Tongue (tissue), 1 donor: ENCODE measurements at regions not wholly inside any gene's neighbourhood (a gene's known extent, or its start where the extent isn't known, plus 50 kb on each side); places are given as distances from the start of the nearest gene placed in this dataset.

Experiments
- DNase-seq: peaks from one replicate; pipeline ENCODE4 v3.0.0-alpha.2; 2015

DNA sequence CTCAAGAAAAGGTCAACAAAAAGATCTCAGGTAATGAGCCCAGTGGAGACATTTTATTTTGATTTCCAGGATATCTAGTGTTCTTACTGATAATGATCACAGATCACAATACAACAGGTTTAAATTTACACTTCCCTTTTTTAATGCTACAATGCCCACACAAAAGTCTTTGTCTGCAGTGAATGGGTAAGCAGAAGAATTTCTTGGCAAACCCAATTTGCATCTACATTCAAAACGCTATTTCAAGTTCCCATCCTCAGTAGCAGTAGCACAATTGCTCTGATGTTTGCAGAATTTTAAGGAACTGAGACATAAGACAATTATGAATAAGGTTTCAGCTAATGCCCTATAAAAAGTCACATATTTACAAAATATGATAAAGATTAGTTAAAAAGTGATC lies 929.4 kb upstream of the PIK3C3 start:
- no peak for DNase-seq

DNA sequence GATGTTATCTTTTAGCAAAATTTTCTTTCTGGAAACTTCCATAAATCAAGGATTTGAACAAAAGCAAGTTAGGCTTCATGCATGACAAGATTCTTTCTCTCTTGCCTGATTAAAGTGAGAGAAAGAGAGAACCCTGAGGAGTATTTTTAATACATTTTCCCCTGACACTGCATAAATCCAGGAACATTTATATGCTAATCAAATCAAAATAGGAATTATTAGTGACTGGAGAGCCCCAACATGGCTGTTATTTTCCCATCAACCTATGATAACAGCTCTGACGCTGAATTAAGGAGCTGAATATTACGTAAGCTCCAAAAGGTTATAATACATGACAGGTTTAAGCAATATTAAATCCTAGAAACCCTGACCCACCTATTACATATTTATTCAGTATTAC lies 930.2 kb upstream of the PIK3C3 start:
- DNase-seq, result no peak

- peak; percentile 2 for DNase-seq
Measured at GRCh38 chr18:41022484-41022883, 932.5 kb upstream of the PIK3C3 start.

DNA sequence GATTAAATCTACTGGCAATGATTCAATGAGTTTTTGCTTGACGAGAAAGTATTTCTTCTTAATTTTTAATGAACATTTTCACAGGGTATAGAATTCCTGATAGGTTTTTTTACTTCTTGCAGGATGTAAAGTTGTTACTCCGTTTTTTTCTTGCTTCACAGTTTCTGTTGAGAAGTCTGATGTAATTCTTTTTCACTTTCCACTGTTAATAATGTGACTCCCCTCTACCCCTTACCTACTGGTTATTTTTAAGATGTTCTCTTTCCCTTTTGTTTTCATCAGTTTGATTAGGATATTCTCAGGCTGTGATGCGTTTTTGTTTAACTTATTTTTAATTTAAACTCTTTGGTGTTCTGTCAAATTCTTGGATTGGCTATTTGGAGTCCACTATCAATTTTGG lies 933.9 kb upstream of the PIK3C3 start:
- DNase-seq, result no peak

- DNase-seq, result no peak
Measured at GRCh38 chr18:41012194-41012593, 942.8 kb upstream of the PIK3C3 start.

DNA sequence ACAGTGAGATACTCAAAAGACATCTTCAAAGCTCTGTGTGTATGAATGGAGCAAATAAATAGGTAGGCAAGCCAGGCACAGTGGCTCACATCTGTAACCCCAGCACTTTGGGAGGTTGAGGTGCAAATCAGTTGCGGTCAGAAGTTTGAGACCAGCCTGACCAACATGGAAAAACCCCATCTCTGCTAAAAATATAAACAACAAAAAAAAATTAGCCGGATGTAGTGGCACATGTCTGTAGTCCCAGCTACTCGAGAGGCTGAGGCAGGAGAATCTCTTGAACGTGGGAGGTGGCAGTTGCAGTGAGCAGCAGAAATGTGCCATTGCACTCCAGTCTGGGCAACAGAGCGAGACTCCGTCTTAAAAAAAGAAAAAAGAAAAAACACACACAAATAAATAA lies 945.1 kb upstream of the PIK3C3 start:
- no peak for DNase-seq

- no peak for DNase-seq
Measured at GRCh38 chr18:41004324-41004723, 950.7 kb upstream of the PIK3C3 start.

- DNase-seq, result no peak
Measured at GRCh38 chr18:40995529-40995928, 959.5 kb upstream of the PIK3C3 start.

GRCh38 chr18:40993363-40993762 lies 961.7 kb upstream of the PIK3C3 start:
- no peak for DNase-seq

- no peak for DNase-seq
Measured at GRCh38 chr18:40987581-40987980, 967.5 kb upstream of the PIK3C3 start.

- no peak for DNase-seq
Measured at GRCh38 chr18:40985436-40985835, 969.6 kb upstream of the PIK3C3 start.

- DNase-seq, result no peak
Measured at GRCh38 chr18:40984856-40985255, 970.2 kb upstream of the PIK3C3 start.

DNA sequence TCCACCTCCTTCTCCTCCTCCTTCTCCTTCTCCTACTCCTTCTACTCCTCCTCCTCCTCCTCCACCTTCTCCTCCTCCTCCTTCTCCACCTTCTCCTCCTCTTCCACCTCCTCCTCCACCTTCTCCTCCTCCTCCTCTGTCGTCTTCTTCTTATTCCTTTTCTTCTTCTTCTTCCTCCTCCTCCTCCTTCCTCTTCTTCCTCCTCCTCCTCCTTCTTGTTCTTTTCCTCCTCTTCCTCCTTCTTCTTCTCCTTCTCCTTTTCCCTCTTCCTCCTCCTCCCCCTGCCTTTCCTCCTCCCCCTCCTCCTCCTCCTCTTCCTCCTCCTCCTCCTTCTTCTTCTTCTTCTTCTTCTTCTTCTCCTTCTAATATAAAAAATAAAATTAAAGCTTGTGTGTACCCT lies 971.2 kb upstream of the PIK3C3 start:
- DNase-seq, result no peak

DNA sequence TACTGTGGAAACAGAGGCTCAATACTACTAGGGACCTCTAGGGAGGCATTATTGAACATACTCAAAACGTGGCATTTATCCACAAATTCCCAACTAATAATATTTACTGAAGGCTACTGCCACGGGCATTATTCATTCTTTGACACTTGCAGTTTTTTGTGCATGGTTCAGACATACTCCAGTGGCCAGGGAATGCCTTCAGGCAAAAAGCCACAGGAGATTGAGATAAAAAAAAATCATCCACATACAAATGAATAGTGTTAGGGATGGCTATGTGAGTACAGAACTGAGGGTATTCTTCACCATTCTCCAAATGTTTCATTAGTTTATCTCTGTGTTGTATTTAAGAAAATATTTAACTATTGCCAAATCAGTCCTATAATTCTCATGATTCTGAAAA lies 974.9 kb upstream of the PIK3C3 start:
- no peak for DNase-seq

DNA sequence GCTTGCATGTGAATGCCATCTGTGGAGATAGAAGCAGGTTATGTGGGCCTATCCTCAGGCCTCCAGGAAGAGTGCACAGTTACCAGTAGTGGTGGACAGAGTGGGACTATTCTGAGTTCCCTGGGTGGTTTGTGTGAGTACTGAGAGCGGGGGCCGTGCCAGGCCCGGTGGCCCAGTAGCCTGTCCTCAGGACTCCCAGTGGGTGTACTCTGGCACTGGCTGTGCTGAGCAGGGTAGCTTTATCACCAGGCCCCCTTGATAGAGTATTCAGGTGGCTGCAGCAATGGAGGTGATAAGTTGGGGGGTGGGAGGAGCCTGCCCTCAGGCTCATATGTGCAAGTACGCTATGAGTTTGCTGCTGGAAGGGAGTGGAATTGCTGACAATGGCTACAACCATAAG lies 979.0 kb upstream of the PIK3C3 start:
- DNase-seq, result no peak

- no peak for DNase-seq
Measured at GRCh38 chr18:40974448-40974847, 980.6 kb upstream of the PIK3C3 start.

GRCh38 chr18:40962784-40963183 lies 992.2 kb upstream of the PIK3C3 start:
- no peak for DNase-seq

DNA sequence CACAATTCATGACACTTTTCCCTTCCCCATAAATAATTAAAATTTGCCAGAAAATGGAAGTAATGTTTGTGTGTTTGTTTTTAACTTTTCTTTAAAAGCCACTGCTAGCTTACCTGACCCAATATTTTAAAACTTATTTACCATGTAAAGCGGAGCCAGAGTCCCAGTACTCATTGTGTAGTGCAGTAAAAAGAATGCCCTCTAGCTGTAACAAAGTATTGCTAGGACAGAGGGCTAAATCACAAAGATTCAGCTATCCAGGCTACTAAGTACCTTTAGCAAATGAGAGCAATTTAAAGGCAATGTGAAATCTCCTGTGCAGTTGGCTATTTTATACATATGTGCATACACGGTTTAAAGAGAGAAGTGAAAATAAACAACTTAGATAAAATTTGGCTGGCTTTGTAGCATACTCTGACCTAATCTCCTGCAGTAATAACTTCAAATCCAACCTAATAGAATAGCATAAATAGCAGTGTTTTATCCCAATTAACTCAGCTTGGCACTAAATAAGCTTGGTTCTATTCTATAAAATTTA lies 997.4 kb upstream of the PIK3C3 start:
- DNase-seq, result no peak

DNA sequence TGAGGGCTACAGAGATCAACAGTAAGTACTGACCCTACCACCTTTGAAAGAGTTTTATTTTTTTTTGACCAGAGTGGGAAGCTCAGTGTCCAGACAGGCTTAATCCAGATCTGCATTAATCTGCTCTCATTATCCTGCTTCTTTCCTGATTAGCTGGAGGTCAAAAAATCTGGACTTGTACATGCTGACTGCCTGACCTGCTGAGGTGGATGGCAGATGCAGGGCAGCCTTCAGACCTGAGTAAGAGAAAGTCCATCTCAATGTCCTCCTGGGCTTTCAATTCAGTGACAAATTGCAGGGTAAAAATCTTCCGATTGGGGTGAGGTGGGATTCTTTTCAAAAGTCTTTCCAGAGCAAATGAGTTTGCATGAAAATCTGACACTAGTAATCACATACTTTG lies 998.8 kb upstream of the PIK3C3 start:
- no peak for DNase-seq

- DNase-seq, result no peak
Measured at GRCh38 chr18:40955351-40955750, 999.7 kb upstream of the PIK3C3 start.

GRCh38 chr18:40949114-40949950 lies 1005.7 kb upstream of the PIK3C3 start:
- peak; percentile 78 for DNase-seq

DNA sequence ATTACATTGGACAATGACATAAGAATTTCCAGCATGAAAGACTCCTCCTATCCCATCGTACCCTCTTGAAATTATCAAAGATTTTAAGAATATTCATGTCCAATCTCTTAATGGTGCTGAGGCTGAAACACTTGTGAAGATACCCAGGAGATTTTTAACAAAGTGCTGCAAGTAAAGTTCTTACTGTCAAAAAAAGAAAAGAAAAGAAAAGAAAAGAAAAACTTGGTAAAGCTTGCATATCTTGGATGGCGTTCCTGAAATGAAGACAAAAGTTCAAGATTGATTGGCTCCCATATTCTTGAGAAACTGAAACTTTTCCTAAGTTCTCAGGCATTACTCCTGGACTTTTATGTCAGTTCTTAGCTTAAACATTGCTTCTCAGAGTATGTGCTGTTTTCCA lies 1010.5 kb upstream of the PIK3C3 start:
- DNase-seq, result no peak

- peak; percentile 40 for DNase-seq
Measured at GRCh38 chr18:40939656-40940515, 1015.1 kb upstream of the PIK3C3 start.
